ENCODE measurements at regions not wholly inside any gene's neighbourhood (a gene's known extent, or its start where the extent isn't known, plus 50 kb on each side); places are given as distances from the start of the nearest gene placed in this dataset.
"Not testable (repeated sequence)": the region's sequence is repeated elsewhere in the genome, so short reads cannot be mapped to it uniquely, and the experiment has no call there.

DNA sequence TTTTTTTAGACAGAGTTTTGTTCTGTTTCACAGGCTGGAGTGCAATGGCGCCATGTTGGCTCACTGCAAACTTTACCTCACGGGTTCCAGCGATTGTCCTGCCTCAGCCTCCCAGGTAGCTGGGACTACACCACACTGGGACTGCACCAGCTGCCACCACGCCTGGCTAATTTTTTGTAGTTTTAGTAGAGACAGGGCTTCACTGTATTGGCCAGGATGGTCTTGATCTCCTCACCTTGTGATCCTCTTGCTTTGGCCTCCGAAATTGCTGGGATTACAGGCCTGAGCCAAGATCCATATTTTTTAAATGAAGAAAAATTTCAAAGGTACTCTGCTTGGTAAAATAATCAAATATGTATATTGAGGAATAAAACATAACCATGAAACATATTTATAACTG is 195.8 kb upstream of the TPTE start:
- DNase-seq: peak; percentile 52

DNA sequence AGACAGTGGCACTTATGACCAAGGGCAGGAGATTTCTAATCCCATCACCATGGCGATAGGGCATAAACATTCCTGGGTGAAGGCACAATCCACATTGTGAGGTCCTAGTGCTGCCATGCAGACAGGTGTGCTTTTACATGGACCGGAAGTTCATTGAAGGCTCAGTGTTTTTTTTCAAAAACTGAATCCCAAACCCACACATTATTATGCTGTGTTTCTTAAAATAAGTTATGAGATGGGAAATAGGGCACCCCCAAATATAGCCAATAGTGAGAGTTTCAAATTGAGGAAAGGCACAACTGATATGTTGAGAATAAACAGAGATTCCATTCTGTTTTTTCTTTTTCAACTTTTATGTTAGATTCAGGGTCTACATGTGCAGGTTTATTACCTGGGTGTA is 195.2 kb upstream of the TPTE start:
- DNase-seq: not testable (repeated sequence)

DNA sequence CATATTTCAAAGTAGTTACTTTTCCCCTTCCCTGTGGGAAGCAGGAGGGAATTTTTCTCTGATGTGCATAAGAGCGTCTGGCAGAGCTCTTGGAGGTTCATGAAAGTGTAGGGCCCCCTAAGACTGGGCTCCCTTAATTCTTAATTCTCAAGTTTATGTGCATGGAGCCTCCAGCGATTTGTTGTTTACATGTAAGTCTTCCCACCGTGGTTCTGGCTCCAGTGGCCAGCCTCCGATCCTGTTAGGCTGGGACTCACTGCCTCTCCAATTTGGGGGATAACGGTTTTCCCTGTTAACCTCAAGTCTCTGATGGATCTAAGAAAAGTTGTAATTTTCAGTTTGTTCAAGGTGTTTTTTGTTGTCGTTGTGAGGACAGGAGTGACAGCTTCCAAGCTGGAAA is 192.7 kb upstream of the TPTE start:
- not testable (repeated sequence) for DNase-seq

DNA sequence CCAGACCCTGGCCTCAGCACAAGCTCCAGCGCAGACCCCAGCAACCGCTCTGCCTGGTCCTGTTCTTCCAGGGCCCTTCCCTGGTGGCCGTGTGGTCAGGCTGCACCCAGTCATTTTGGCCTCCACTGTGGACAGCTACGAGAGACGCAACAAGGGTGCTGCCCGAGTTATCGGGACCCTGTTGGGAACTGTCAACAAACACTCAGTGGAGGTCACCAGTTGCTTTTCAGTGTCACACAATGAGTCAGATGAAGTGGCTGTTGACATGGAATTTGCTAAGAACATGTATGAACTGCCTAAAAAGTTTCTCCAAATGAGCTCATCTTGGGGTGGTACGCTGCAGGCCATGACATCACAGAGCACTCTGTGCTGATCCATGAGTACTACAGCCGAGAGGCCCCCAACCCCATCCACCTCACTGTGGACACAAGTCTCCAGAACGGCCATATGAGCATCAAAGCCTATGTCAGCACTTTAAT is 190.7 kb upstream of the TPTE start:
- not testable (repeated sequence) for DNase-seq

DNA sequence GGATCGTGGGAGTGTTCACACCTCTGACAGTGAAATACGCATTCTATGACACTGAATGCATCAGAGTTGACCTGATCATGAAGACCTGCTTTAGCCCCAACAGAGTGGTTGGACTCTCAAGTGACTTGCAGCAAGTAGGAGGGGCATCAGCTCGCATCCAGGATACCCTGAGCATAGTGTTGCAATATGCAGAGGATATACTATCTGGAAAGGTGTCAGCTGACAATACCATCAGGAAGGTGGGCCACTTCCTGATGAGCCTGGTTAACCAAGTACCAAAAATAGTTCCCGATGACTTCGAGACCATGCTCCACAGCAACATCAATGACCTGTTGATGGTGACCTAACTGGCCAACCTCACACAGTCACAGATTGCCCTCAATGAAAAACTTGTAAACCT is 190.2 kb upstream of the TPTE start:
- DNase-seq: not testable (repeated sequence)

DNA sequence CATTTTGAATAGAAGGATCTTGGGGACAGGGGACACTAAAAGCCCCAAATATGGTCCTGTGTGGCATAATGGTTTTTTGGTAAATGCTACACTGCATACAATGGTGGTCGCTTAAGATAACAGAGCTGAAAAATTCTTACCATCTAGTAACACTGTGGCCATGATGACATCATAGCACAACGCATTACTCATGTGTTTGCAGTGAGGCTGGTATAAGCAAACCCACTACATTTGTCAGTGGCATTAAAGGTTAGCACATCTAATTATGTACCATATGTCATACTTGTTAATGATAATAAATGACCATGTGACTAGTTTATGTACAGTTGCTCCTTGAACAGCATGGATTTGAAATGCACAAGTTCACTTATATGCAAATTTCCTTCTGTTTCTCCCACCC is 188.4 kb upstream of the TPTE start:
- DNase-seq: not testable (repeated sequence)

DNA sequence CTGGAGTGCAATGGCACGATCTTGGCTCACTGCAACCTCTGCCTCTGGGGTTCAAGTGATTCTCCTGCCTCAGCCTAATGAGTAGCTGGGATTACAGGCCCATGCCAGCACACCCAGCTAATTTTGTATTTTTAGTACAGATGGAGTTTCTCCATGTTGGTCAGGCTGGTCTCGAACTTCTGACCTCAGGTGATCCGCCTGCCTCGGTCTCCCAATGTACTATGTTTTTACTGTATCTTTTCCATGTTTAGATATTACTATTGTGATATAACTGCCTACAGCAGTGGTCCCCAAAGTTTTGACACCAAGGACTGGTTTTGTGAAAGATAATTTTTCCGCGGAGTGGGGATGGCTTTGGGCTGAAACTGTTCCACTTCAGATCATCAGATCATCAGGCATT is 187.0 kb upstream of the TPTE start:
- not testable (repeated sequence) for DNase-seq

DNA sequence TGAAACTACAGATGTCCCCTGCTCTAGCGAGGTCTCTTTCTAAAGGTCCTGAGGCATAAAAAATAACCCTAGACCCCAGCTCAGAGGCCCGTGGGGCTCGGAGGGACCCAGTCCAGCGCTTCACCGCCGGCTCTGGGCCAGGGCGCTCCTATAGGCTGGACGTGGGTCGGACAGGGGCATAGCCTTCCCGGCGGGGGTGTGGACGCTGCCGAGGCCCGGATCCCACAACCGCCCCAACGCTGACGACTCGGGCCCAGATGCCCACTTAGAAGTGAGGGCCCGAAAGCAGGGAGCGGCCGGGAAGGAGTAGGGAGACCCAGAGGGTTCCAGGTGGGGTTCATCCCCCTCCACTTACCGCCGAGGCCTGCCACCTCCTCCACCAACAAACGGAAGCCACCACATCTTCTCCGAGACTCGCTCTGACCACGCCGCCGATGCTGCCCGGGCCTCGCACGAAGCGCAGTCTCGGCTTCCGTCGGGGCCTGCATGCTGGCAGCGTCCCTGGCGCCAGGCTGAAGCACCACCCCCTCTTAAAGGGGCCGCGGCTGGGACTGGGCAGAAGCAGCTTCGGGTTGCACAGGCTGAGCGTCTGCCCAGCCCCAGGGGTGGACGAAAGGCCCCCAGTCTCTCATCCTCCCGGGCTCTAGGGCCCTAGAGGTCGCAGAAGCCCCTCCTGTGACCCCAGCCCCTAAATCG is 179.0 kb upstream of the TPTE start:
- DNase-seq: not testable (repeated sequence)

DNA sequence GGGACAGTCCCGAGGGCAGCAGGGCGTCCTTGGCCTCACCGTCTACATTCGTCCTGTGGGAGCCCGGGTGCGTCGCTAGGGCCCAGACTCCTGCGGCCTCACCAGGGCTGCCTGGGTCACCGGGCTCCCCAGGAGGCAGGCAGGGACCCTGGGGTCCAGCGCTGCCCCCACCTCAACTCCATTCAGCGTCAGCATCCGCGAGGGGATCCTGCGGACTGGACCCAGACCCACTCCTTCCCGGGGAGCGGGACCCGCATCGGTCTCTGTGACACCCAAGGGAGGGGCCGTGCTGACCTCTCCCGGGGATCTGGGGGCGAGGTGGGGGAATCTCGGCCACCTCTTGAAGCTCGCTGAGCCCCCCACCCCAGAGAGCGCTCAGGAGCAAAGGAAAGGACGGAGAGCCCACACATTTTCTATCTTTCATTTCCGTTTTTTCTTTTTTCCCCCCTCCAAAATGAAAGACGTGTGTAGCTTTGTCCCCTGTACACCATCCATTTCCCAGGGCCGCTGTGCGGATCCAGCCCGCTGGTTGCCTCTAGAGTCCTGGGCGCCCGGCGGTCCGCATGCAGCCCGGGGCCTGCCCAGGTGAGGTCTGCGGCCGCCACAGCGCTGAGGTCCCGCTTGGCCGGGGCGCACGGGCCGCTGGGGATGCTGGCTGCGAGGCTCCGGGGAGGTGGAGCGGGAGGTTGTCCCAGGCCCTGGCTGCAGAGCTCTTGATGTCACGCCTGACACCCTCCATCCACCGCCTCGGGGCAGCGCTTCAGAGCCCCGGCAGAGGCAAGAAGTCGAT is 178.0 kb upstream of the TPTE start:
- DNase-seq: not testable (repeated sequence)

DNA sequence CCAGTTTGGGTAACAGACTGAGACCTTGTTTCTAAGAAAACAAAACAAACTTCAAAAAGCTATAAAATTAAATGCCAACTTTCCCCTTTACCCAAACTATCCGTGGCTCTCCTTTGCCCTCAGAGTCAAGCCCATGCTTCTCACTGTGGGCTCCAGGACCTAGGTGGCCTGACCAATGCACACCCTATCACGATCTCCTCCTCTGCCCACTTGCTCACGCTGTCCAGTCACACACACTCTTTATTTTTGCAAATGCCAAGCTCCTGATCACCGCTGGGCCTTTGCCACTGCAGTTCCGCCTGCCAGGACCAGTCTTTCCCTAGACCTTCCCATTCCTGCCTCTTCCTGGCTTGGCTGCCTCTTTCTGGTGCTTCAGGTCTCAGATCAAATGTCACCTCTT is 177.1 kb upstream of the TPTE start:
- DNase-seq: not testable (repeated sequence)

DNA sequence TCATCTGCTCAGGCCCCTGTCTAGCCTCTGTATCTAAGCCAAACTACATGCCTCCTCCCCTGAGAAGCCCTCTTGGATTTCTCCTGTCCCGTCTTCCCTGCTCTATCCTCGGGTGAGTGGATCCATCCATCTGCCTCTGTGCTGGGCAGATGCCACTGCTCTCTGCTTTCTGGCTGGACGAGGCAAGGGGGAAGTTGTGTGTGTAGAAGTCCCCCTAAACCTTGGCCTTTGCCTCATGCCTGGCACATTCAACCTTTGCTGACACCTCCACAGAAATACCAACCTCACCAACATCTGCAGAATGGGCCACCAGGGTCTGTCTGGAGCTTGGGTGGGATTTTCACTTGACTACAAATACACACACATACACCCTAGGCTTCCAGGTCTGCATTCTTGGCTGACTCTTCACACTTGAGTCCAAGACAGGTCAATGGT is 176.2 kb upstream of the TPTE start:
- not testable (repeated sequence) for DNase-seq

DNA sequence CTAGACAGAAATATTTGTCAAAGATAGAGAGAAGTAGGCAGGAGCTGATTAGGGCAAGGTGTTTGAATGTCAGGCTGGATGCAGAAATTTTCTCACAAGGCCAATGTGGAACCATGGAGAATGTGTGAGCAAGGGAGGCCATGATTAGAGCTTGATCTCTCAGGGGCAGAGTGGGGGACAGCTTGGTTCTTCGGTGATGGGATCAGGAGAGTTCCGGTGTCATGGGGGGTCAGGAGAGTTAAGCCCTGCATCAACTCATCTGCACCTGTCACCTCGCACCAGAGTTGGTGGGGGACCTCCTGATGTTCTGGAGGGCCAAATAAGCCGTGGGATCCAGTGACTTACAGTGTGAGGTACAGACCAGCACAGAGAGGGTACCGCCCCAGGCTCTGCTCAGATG is 175.1 kb upstream of the TPTE start:
- DNase-seq: not testable (repeated sequence)

DNA sequence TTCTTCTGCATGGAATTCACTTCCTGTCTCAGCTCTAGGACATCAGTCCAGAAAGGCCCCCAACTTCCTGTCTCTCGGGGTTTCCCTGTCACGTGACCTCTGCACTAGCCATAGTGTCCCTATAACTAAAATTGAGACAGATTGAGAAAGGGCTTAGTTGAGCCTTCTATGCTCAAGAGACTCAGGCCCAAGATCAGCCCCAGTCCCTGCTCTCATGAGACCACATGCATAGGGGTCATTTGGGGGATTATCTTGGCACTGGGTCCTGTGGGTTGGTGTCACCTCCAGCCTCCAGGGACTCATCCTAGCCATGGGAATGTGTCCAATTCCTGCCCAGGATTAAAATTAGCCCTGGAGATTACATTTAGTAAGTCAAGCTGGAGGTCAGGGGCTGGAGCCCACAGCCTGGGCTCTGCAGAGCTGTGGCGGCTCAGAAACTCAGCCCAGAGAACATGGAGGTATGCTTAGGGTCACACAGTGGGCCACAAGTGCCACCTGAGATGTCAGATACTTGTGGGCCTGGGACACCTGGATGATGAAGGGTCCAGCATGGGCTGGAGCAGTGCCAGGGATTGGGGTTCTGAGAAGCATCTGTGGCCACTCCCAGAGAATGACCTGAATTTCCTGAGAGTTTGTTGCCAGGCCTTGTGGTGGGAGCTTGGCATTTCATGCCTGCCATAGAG is 174.3 kb upstream of the TPTE start:
- not testable (repeated sequence) for DNase-seq

DNA sequence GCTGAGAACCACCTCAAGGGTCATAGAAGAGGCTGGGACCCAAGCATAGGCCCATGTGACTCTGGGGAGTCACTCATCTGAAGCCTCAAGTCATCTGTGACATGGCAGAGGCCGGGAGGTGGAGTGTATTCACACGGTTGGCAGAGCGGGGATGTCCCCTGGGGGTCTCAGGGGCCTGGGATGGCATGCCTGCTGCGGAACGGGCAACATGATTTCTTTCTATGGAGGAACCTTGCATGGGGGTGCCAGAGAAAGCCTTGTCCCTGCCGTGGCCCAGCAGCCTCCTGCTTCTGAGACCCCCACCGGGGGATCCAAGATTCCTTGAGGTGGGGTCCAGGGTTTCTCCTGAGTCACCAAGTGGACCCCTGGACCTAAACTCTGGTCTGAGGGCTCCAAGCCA is 173.7 kb upstream of the TPTE start:
- not testable (repeated sequence) for DNase-seq

DNA sequence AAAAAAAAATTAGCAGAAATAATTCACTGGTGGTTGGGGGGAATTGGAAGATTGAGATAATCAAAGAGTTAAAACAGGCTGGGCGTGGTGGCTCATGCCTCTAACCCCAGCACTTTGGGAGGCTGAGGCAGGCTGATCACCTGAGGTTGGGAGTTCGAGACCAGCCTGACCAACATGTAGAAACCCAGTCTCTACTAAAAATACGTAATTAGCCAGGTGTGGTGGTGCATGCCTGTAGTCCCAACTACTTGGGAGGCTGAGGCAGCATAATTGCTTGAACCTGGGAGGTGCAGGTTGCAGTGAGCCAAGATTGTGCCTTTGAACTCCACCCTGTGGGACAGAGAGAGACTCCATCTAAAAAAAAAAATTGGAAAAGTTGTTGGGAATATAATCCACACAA is 173.2 kb upstream of the TPTE start:
- not testable (repeated sequence) for DNase-seq

DNA sequence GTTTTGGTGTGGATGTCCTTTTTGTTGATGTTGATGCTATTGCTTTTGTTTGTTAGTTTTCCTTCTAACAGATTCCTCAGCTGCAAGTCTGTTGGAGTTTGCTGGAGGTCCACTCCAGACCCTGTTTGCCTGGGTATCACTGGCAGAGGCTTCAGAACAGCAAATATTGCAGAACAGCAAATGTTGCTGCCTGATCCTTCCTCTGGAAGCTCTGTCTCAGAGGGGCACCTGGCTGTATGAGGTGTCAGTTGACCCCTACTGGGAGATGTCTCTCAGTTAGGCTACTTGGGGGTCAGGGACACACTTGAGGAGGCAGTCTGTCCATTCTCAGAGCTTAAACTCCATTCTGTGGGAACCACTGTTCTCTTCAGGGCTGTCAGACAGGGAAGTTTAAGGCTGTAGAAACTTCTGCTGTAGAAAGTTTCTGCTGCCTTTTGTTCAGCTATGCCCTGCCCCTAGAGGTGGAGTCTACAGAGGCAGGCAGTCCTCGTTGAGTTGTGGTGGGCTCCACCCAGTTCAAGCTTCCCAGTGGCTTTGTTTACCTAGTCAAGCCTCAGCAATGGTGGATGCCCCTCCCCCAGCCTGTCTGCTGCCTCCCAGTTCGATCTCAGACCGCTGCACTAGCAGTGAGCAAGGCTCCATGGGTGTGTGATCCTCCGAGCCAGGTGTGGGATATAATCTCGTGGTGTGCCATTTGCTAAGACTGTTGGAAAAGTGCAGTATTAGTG is 166.4 kb upstream of the TPTE start:
- DNase-seq: not testable (repeated sequence)

DNA sequence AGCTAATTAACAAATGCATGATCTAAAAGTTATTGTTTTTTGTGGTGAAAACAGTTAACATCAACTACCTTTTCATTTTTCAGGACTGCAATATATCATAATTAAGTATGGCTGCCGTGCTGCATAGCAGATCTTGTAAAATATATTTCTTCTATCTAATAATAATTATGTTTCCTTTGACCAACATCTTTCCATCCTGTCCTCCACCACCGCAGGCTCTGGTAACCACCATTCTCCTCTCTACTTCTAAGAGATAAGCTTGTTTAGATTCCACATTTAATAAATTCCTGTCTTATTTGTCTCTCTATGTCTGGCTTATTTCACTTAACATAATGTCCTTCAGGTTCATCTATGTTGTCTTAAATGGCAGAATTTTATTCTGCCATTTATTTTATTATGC is 162.3 kb upstream of the TPTE start:
- DNase-seq: not testable (repeated sequence)

DNA sequence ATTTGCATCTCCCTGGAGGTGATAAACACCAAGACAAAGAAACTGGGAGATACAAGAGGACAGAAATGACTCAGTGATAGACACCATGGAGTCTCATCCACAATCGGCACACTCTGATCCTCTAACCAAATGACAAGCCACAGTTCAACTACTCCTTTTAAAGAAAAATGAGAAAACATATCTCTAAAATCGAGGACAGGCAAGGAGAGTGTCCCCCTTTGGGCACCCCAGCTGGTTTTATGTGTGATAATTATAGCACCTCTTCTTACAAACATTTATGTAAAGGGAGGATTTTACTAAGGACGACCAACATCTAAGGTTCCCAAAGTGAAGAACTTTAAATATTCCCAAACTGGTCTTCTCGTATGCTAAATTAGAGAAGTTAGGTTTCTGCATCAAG is 161.5 kb upstream of the TPTE start:
- DNase-seq: not testable (repeated sequence)

DNA sequence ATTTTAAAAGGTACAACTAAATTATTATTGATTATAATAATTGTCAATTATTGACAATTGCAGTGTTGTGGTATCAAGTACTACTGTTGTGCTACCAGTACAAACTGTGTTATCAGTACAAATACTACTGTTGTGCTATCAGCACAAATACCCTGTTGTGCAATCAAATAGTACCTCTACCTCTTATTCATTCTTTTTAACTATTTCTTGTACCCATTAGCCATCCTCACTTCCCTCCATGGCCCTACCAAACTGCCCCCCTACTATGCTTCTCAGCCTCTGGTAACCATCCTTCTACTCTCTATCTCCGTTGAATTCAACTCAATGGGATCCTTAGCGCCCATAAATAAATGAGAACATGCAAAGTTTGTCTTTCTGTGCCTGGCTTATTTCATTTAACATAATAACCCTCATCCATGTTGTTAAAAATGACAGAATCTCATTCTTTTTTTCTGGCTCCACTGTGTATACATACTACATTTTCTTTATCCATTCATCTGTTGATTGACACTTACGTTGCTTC is 160.1 kb upstream of the TPTE start:
- not testable (repeated sequence) for DNase-seq

DNA sequence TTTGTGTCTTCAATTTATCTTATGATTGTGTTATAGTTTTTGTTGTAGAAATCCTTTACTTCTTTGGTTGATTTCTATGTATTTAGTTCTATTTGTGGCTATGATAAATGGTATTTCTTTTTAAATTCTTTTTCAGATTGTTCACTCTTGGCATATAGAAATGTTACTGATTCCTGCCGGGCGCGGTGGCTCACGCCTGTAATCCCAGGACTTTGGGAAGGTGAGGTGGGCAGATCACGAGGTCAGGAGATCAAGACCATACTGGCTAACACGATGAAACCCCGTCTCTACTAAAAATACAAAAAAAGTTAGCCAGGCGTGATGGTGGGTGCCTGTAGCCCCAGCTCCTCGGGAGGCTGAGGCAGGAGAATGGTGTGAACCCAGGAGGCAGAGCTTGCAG is 158.6 kb upstream of the TPTE start:
- DNase-seq: not testable (repeated sequence)

DNA sequence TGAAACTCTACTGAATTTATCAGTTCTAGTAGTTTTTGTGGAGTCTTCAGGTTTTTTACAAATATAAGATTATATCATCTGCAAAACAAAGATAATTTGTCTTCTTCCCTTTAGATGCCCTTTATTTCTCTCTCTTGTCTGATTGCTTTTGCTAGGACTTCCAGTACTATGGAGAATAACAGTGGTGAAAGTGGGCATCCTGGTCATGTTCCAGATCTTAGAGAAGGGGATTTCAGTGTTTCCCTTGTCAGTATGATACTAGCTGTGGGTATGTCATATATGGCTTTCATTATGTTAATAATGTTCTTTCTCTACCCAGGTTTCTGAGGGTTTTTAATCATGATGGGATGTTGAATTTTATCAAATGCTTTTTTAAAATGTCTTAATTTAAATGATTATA is 158.1 kb upstream of the TPTE start:
- not testable (repeated sequence) for DNase-seq

DNA sequence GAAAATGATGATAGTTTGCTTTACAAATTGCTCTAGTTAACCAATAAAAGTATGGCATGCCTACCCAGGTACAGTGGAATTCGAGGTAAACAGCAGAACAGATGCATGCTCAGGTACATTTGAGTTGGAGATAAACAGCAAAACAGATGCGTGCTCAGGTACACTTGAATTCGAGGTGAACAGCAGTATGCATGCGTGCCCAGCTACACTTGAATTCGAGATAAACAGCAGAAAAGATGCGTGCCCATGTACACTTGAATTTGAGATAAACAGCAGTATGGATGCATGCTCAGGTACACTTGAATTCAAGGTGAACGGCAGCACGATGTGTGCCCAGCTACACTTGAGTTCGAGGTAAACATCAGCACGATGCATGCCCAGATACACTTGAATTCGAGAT is 155.2 kb upstream of the TPTE start:
- DNase-seq: not testable (repeated sequence)

DNA sequence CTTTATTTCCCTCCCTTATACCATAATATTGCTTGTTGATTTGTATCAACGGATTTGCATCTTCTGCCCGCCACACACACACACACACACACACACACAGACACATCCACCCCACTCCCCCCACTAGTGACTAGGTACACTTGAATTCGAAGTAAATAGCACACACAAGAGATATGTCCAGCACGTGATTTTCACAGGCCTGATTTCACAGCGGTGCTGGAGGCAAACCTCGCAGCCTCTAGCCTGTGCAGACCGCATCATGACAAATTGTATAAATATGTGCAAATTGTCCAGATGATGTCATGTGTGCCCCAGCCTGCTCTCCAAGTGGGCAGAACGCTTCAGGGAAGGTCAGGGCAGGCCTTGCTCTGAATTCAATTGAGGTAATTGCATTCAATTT is 153.8 kb upstream of the TPTE start:
- not testable (repeated sequence) for DNase-seq

All from CD4-positive, alpha-beta T cell treated with Interleukin-12 subunit alpha and Interleukin-12 subunit beta, for 1 hour (primary cell).